IPS-20b (cell line): ENCODE measurements at regions not wholly inside any gene's neighbourhood (a gene's known extent, or its start where the extent isn't known, plus 50 kb on each side); places are given as distances from the start of the nearest gene placed in this dataset.
"Not testable (repeated sequence)": the region's sequence is repeated elsewhere in the genome, so short reads cannot be mapped to it uniquely, and the experiment has no call there.

Experiments used
- H3K27ac ChIP-seq: one replicate; pipeline ENCODE4 v1.5.1; 2013; ENCODE audit warnings: low read length
- H3K27me3 ChIP-seq: 2 replicates; pipeline ENCODE4 v1.6.1; 2013; ENCODE audit warnings: mild to moderate bottlenecking, low read length, inconsistent platforms; ENCODE audit not compliant: insufficient read depth
- H3K36me3 ChIP-seq: 2 replicates; pipeline ENCODE4 v1.6.1; 2013; ENCODE audit warnings: low read depth, mild to moderate bottlenecking, inconsistent platforms, low read length, moderate library complexity; ENCODE audit not compliant: insufficient read depth
- H3K4me1 ChIP-seq: 2 replicates; pipeline ENCODE4 v1.6.1; 2013; ENCODE audit warnings: mild to moderate bottlenecking, control low read depth, inconsistent platforms, low read length, moderate library complexity; ENCODE audit not compliant: insufficient read depth
- H3K4me3 ChIP-seq: 2 replicates; pipeline ENCODE4 v1.5.1; 2013; ENCODE audit warnings: mild to moderate bottlenecking, low read length, inconsistent platforms
- H3K9ac ChIP-seq: 2 replicates; pipeline ENCODE4 v1.6.1; 2013; ENCODE audit warnings: low read depth, mild to moderate bottlenecking, inconsistent platforms, low read length, moderate library complexity
- H3K9me3 ChIP-seq: 2 replicates; pipeline ENCODE4 v1.6.1; 2013; ENCODE audit warnings: mild to moderate bottlenecking, low read depth, low read length, inconsistent platforms; ENCODE audit not compliant: insufficient read depth

- not testable (repeated sequence) for H3K27ac ChIP-seq, H3K4me3 ChIP-seq
Measured at GRCh38 chr2:132220589-132220988, 58.8 kb upstream of the ANKRD30BL start.

GRCh38 chr2:132221886-132222285 lies 60.1 kb upstream of the ANKRD30BL start:
- H3K27ac ChIP-seq, H3K9me3 ChIP-seq, H3K4me1 ChIP-seq, H3K27me3 ChIP-seq, H3K9ac ChIP-seq, H3K36me3 ChIP-seq, H3K4me3 ChIP-seq: not testable (repeated sequence)

More at GRCh38 chr2:132220589-132220988, 58.8 kb upstream of the ANKRD30BL start:
- not testable (repeated sequence) for H3K9me3 ChIP-seq, H3K4me1 ChIP-seq, H3K36me3 ChIP-seq, H3K27me3 ChIP-seq, H3K9ac ChIP-seq

- H3K27ac ChIP-seq = no peak overlapping the region
- no peaks in the 10 kb centered on the region for H3K36me3 ChIP-seq
- peaks cover 15% of the 10 kb centered on the region; the same call in 1 of the 2 replicates for H3K9me3 ChIP-seq
- no peak overlapping the region for H3K4me3 ChIP-seq
- H3K27me3 ChIP-seq = no peaks in the 10 kb centered on the region
- H3K4me1 ChIP-seq = no peaks in the 10 kb centered on the region
- no peak overlapping the region for H3K9ac ChIP-seq
Measured at GRCh38 chr2:132252191-132252893, 90.6 kb upstream of the ANKRD30BL start.

GRCh38 chr2:132252894-132253264 lies 91.1 kb upstream of the ANKRD30BL start:
- Histone ChIP-seq H3K9ac (no peak overlapping the region), H3K9me3 (peaks cover 15% of the 10 kb centered on the region; the same call in 1 of the 2 replicates), H3K4me1 (no peaks in the 10 kb centered on the region), H3K27me3 (no peaks in the 10 kb centered on the region), H3K36me3 (no peaks in the 10 kb centered on the region), H3K27ac (no peak overlapping the region), H3K4me3 (no peak overlapping the region)

GRCh38 chr2:132253496-132254305 lies 91.9 kb upstream of the ANKRD30BL start:
- Histone ChIP-seq H3K27ac (no peak overlapping the region), H3K9ac (no peak overlapping the region), H3K4me1 (no peaks in the 10 kb centered on the region), H3K4me3 (no peak overlapping the region), H3K36me3 (no peaks in the 10 kb centered on the region), H3K9me3 (peaks cover 15% of the 10 kb centered on the region; the same call in 1 of the 2 replicates), H3K27me3 (no peaks in the 10 kb centered on the region)

GRCh38 chr2:132254306-132254919 lies 92.7 kb upstream of the ANKRD30BL start:
- H3K27me3 ChIP-seq, H3K9ac ChIP-seq, H3K27ac ChIP-seq, H3K4me1 ChIP-seq, H3K4me3 ChIP-seq, H3K36me3 ChIP-seq: not testable (repeated sequence)
- peaks cover 15% of the 10 kb centered on the region; the same call in 1 of the 2 replicates for H3K9me3 ChIP-seq

- no peak overlapping the region for H3K27ac ChIP-seq
- H3K9me3 ChIP-seq = peaks cover 10% of the 10 kb centered on the region; the same call in 1 of the 2 replicates
- no peaks in the 10 kb centered on the region for H3K4me1 ChIP-seq
- no peak overlapping the region for H3K4me3 ChIP-seq
- no peaks in the 10 kb centered on the region for H3K27me3 ChIP-seq
- H3K9ac ChIP-seq = no peak overlapping the region
- H3K36me3 ChIP-seq = no peaks in the 10 kb centered on the region
Measured at GRCh38 chr2:132255714-132256113, 94.0 kb upstream of the ANKRD30BL start.

- no peak overlapping the region for H3K4me3 ChIP-seq
- no peak overlapping the region for H3K9ac ChIP-seq
- H3K27ac ChIP-seq = no peak overlapping the region
- no peaks in the 10 kb centered on the region for H3K27me3 ChIP-seq
- peaks cover 10% of the 10 kb centered on the region; the same call in 1 of the 2 replicates for H3K9me3 ChIP-seq
- no peaks in the 10 kb centered on the region for H3K36me3 ChIP-seq
- H3K4me1 ChIP-seq = no peaks in the 10 kb centered on the region
Measured at GRCh38 chr2:132256251-132256902, 94.6 kb upstream of the ANKRD30BL start.

- H3K4me3 ChIP-seq = peak overlapping the region; percentile 46; the same call in 1 of the 2 replicates
Measured at GRCh38 chr2:132256903-132257300, 95.2 kb upstream of the ANKRD30BL start.

GRCh38 chr2:132257301-132258171 lies 95.8 kb upstream of the ANKRD30BL start:
- Histone ChIP-seq H3K4me3 (peak overlapping the region; percentile 46; the same call in 1 of the 2 replicates), H3K9me3 (peaks cover 10% of the 10 kb centered on the region; the same call in 1 of the 2 replicates)
- not testable (repeated sequence) for H3K27ac ChIP-seq, H3K9ac ChIP-seq, H3K4me1 ChIP-seq, H3K27me3 ChIP-seq, H3K36me3 ChIP-seq

More at GRCh38 chr2:132256903-132257300, 95.2 kb upstream of the ANKRD30BL start:
- H3K9me3 ChIP-seq = peaks cover 10% of the 10 kb centered on the region; the same call in 1 of the 2 replicates
- H3K27ac ChIP-seq, H3K36me3 ChIP-seq, H3K4me1 ChIP-seq, H3K9ac ChIP-seq, H3K27me3 ChIP-seq: not testable (repeated sequence)

- H3K4me3 ChIP-seq, H3K27me3 ChIP-seq, H3K27ac ChIP-seq, H3K4me1 ChIP-seq, H3K9ac ChIP-seq, H3K9me3 ChIP-seq, H3K36me3 ChIP-seq: not testable (repeated sequence)
Measured at GRCh38 chr2:132259276-132259675, 97.5 kb upstream of the ANKRD30BL start.
